ENCODE measurements at regions not wholly inside any gene's neighbourhood (a gene's known extent, or its start where the extent isn't known, plus 50 kb on each side); places are given as distances from the start of the nearest gene placed in this dataset.
"Not testable (repeated sequence)": the region's sequence is repeated elsewhere in the genome, so short reads cannot be mapped to it uniquely, and the experiment has no call there.

DNA sequence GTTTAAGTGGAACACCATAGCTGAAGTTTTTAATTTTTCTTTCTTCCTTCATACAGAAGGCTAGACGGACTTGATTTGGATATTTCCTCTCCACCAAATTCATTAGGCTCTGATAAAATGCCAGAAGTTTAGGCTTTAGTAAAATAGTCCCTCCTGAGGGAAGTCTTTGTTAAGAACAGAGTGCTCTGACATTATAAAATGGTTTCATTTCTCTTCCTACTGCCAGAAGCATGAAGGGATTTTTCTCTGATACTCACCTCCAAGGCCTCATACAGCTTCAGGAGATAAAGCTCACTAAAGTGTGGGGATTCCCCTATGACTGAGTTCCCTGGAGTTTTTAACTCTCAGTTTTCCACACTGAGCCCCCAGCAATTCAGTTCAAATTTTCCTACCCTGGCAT, 1489.6 kb downstream of the REEP3 start:
- no peak for DNase-seq (ENCODE audit: low read depth, low spot score)

DNA sequence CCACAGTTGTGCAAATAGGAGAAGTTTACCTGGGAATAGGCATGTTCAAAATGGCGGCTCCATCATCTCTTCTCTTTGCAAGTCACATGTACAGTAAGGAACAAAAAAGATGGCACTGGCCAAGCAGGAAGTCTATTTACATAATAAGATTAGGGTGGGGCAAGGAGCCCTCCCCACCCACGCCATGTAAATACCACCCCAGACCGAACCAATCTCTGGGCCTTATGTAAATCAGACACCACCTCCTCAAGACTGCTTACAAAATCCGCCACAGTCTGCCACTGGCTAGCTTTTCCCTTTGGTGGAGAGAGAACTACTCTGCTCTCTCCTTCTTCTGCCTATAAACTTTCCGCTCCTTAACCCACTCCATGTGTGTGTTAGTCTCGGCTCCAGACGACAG, 1496.3 kb downstream of the REEP3 start:
- no peak for DNase-seq (ENCODE audit: low read depth, low spot score)

DNA sequence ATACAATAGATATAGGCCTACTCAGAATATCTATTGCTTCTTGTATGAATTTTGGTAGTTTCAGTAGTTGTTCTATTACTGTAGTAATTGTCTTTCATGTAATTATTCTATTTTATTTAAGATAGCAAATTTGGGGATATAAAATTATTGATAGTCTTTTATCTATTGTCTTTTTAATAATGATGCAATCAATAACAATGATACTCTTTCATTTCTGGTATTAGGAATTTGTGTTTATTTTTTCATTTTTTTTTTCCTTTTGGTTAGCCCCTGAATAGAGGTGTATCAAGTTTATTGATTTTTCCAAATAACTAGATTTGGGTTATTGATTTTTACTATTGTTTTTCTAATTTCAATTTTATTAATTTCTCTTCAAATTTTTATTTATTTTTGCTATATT, 1503.7 kb downstream of the REEP3 start:
- no peak for DNase-seq (ENCODE audit: low read depth, low spot score)

DNA sequence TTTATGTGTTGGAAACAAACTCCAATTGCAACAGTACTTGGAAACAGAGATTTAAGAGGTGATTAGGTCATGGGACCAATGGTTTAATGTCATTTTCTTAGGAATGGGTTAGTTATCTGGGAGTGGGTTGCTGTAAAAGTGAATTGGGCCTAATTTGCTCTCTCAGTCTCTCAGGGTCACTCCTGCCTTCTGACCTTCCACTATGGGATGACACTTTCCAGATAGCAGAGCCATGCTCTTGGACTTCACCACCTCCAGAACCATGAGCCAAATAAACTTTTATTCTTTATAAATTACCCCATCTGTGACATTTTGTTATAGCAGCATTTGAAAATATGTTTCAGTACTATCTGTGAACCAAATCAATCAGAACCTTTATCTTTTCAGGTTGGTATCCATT, 1509.1 kb downstream of the REEP3 start:
- DNase-seq (ENCODE audit: low read depth, low spot score), result no peak

DNA sequence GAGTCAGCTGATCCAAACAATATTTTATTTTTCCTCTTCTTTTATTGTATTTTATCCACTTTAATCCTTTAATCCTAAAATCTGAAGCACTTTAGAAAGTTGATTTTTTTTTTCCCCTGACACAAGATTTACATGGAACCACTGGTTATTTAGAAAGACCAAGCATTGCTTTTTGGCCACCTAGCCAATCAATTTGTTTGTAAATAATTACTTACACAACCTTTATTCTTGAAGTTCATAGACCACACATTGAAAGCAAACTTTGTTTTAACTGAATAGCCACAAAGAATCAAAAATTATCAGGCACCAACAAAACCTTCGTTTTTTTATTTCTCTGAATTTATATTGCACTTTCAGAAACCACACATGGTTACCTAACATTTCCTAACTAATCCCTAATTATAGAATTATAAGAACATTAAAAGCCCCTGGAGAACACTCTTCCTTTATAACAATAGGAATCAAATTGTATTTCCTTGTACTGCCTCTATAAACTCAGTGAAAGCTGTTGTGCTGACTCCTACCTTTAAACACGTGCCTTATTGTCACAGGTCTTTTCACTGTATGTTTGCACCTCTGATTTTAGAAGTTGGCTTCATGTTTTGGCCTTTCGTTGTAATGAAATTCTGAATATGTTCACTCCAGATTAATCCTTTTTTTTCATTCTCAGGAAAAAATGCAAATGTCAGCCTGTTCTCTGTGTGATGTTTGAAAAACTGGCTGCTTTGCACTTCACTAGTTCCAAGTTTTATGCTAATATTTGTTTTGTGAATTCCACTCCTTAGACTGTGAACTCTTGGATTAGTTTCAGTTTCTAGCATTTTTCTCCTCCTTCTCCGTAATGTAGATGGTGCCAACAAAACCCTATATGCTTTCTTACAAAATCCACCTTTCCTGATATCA, 1511.9 kb downstream of the REEP3 start:
- DNase-seq (ENCODE audit: low read depth, low spot score), result no peak

DNA sequence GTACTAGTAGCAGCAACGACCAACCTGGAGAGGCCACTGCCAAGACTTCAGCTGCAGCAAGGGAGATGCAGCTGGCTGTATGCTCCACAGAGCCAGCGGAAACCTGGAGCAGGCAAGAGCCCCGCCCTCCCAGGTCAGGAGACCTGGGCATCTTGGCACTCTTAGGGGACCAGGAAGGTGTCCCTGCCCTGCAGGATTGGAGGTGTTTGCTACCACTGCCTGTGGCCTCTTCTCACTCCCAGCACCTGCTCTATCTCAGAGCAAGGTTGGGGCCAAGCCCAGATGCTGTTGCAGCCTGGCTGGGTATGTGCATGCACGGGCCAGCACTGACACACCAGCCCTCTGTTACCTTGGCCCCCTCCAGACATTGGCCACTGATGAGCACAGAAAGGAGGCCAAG, 1512.8 kb downstream of the REEP3 start:
- no peak for DNase-seq (ENCODE audit: low read depth, low spot score)

DNA sequence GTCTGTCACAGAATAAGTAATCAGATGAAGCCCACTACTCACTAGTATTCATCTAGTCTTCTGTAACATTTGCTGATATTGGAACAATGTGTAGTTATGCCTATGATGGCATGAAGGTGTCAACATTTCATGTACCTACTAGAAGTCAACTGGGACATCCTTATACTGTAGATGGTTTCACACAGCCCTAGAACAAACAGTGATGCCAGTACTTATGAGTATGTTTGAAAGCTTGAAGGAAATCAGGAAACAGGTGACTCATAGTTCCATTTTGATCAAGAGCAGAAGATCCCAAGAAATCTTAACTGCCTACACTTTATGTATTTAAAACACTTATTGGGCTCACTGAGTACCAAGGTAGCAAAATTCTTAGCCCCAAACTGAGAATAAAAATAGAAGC, 1519.6 kb downstream of the REEP3 start:
- no peak for DNase-seq (ENCODE audit: low read depth, low spot score)

DNA sequence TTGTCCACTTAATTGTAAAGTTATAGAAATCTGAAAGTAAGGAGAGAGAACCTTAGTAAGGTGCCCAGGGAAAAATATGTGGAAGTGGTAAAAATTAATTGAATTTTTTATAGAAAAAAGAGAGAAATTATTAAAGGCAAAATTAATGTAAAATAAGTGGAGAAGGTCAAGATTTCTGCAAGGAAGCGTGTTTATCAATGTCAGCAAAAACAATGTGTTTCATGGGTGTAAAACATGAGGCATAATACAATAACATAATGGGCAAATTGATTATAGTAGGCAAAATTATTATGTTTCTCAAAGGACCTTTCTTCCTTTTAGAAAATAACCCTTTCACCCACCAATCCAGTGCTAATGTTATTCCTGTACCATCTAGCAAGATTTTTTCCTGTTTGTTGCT, 1520.1 kb downstream of the REEP3 start:
- no peak for DNase-seq (ENCODE audit: low read depth, low spot score)

DNA sequence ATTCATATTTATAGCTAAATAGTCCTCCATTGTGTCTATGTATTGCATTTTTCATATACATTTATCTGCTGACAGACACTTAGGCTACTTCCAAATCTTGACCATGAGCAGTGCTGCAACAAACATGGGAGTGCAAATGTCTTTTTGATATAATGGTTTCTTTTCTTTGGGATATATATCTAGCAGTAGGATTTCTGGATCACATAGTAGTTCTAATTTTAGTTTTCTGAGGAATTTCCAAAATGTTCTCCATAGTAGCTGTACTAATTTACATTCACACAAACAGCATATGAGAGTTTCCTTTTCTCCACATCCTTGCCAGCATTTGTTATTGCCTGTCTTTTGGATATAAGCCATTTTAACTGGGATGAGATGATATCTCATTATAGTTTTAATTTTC, 1521.3 kb downstream of the REEP3 start:
- DNase-seq (ENCODE audit: low read depth, low spot score), result no peak

DNA sequence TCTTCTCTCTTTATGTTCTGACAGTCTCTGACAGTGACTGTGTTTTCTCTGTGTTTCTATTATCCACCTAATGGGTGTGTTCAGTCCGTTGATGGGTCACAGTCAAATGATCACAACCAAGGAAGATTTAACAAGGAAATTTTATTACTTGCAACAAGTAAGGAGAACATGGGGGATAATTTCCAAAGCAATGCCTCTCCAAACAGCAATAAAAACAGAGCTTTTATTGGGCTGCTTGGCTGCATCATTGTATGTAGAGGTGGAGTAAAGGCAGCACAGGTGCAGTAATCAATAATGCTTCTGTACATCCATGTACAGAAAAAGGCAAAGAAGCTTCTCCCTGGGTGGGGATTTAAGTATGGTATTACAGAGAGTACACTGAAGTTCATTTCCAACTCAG, 1525.6 kb downstream of the REEP3 start:
- DNase-seq (ENCODE audit: low read depth, low spot score), result no peak

DNA sequence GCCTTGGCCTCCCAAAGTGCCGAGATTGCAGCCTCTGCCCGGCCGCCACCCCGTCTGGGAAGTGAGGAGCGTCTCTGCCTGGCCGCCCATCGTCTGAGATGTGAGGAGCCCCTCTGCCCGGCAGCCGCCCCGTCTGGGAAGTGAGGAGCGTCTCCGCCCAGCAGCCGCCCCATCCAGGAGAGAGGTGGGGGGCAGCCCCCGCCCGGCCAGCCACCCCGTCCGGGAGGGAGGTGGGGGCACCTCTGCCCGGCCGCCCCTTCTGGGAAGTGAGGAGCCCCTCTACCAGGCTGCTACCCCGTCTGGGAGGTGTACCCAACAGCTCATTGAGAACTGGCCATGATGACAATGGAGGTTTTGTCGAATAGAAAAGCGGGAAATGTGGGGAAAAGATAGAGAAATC, 1530.9 kb downstream of the REEP3 start:
- not testable (repeated sequence) for DNase-seq (ENCODE audit: low read depth, low spot score)

DNA sequence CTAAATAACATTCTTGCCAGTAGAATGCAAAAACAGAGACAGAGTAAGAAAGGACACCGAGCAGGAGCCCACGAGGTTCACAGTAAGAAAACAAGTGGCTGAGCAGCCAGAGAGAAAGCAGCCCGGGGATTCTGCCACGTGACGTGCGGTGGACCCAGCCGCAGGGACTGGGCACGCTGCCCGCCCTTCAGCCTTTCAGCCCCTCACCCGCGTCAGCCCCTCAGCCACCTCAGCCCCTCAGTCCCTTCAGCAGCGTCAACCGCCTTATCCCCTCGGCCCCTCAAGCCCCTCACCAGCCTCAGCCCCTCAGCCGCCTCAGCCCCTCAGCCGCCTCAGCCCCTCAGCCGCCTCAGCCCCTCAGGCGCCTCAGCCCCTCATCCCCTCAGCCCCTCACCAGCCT, 1532.2 kb downstream of the REEP3 start:
- DNase-seq (ENCODE audit: low read depth, low spot score), result not testable (repeated sequence)

DNA sequence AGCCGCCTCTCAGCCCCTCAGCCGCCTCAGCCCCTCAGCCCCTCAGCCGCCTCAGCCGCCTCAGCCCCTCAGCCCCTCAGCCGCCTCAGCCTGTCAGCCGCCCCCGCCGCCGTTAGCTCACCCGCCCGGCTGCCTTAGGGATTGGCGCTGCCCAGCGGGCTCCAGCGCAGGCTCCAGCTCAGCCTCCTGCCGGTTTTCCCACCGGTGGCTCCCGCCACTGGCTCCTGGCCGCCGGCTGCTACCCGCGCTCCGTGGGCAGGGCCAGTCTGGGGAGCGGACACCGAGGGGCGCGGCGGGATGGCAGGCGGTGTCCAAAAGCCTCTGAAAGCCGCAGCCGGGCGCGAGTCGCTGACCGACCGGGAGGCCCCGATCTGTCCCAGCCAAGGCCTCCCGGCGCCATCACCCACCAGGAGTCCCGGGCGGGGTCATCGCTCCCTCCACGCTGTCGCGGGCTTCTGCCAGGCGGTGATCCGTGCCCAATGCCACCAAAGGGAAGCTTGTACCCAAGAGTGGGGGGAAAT, 1532.7 kb downstream of the REEP3 start:
- DNase-seq (ENCODE audit: low read depth, low spot score), result not testable (repeated sequence)

DNA sequence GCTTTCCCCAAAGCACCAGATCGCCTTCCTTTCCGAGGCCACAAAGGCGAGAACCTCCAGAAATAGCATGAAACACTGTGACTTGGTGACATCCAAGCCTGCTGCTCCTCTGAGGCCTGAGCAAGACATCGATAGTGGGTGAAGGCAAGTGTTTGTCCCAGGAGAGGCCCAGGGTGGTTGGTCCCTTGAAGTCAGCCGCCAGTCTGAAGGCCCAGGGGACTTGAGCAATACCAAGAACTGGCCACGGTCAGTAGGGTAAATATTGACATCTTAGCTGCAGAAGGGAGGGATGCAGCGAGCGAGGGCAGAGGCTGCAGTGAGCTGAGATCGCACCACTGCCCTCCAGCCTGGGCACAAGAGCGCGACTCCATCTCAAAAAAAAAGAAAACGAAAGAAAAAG, 1533.5 kb downstream of the REEP3 start:
- not testable (repeated sequence) for DNase-seq (ENCODE audit: low read depth, low spot score)

DNA sequence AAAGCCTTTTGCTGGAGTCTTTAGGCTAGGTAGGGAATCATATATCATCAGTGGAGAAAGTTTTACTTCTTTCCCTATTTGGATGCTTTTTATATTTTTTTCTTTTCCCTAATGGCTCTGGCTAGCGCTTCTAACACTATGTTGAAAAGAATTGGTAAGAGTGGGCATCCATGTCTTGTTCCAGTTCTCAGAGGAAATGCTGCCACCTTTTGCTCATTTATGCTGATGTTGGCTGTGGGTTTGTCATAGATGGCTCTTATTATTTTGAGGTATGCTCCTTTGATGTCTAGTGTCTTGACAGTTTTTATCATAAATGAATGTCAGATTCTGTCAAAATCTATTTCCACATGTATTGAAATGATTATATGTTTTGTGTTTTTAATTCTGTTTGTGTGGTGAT, 1544.1 kb downstream of the REEP3 start:
- DNase-seq (ENCODE audit: low read depth, low spot score), result no peak

DNA sequence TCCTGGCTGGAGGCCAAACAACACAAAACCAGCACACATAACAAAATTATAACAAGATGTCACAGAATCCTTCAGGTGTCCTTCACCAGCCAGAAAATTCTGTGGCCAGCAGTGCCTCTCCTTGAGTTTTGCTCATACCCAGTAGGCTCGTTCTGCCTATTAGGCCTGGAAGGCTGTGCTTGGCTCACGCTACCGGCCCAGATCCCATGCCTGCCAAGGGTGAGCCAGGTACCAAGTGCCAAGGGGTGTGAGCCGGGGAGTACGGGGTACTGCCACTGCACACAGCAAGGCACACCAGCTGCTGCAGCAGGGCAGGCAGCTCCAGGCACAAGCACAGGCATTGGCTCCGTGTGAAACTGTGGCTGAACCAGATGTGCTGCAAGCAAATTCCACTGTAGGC, 1562.0 kb downstream of the REEP3 start:
- DNase-seq (ENCODE audit: low read depth, low spot score), result no peak

DNA sequence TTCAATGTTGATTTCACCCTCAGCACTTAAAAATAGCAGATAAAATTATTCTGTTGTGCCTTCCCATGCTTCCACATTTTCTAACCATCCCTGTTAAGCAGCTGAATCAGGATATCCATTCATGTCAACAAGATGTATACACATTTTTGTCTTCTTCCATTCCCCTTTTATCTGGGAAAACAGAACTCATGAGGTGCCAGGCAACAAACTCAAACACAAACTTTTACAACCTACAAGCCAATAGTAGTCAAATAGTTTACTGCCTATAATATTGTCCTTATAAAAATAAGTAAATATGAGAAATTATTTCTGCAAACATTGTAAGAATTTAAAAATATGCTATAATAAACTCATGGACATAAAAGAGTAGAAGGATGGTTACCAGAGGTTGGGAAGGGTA, 1569.8 kb downstream of the REEP3 start:
- no peak for DNase-seq (ENCODE audit: low read depth, low spot score)

DNA sequence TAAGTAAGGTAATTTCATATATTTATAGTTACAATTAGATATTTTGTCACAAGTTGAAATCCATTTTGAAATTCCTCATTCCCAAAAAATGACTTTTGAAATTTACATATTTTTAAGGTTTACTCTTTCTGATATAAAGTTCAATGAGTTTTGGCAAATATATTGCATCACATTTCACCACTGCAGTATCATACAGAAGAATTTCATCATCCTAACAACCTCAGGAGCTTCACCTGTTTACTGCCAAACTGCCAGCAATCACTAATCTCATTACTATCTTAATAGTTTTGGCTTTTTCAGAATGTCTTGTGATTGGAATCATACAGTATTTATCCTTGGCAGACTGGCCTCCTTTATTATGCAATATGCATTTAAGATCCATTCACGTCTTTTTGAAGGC, 1578.9 kb downstream of the REEP3 start:
- no peak for DNase-seq (ENCODE audit: low read depth, low spot score)

DNA sequence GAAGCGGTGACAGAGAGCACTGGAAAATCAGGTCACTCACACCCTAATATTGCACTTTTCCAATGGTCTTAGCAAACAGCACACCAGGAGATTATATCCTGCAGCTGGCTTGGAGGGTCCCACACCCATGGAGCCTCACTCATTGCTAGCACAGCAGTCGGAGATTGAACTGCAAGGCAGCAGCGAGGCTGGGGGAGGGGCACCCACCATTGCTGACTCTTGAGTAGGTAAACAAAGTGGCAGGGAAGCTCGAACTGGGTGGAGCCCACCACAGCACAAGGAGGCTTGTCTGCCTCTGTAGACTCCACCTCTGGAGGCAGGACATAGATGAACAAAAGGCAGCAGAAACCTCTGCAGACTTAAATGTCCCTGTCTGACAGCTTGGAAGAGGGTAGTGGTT, 1579.7 kb downstream of the REEP3 start:
- DNase-seq (ENCODE audit: low read depth, low spot score), result not testable (repeated sequence)

DNA sequence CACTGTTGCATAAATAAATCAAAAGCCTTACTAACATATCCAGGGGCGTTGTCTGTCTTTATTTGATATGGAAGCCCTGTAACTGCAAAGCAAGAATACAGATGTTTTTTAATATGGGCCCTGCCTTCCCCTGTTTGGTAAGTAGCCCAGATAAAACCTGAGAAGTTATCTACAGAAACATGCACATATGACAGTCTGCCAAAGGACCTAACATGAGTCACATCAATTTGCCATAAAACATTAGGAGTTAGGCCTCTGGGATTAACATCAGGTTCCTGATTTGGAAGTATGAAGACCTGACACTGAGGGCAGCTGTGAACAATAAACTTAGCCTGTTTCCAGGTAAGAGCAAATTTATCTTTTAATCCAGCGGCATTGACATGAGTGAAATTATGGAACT, 1588.8 kb downstream of the REEP3 start:
- DNase-seq (ENCODE audit: low read depth, low spot score), result no peak

DNA sequence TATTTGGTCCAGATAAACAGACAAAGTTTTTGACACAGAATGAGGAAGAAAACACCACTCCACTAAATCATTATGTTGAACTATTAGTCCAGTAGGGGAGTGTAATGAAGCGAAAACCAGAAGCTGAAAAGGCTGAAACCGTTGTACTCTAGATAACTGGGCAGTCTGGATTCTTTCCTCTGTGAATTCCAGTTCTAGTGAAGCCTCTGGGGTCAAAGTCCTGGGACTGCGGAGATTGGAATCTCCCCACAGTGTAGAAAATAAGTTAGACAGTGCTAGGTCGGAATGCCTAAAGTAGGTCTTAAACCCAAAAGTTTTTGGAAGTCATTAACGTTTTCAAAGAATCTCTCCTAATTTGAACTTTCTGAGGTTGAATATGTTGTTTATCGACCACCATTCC, 1589.9 kb downstream of the REEP3 start:
- not testable (repeated sequence) for DNase-seq (ENCODE audit: low read depth, low spot score)

DNA sequence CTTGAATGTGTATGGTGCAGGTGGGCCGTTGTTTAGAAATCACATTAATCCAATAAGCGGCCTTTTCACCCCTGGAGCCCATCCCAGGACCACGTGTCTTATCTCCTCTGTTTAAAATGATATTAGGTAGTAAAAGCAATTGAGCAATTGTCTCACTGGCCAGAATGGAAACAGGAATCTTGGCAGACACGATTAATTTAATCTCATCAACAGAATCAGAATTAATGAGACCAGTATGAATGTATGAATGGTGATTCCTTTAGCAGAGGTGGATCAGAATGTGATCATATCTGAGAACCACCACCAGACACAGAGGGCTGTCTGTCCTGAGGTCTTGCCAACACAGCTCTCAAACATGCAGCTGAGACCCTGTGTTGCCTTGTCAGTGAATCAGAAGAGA, 1591.4 kb downstream of the REEP3 start:
- no peak for DNase-seq (ENCODE audit: low read depth, low spot score)

DNA sequence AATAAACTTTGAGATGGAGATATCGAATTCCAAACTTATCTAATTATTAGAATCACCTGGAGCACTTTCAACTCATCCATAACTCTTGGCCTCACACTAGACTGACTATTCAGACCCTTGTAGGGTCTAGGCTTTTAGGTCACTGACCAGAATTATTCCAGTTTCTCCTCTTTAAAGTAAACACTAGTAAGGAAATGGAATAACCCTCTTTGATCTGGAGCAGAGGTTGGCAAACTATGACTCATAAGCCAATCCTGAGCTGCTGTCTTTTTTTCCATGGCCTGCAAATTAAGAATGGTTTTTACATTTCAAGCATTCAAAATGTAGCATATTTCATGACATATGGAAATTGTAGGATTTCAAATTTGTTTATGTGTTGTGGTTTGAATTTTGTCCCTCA, 1601.9 kb downstream of the REEP3 start:
- no peak for DNase-seq (ENCODE audit: low read depth, low spot score)

DNA sequence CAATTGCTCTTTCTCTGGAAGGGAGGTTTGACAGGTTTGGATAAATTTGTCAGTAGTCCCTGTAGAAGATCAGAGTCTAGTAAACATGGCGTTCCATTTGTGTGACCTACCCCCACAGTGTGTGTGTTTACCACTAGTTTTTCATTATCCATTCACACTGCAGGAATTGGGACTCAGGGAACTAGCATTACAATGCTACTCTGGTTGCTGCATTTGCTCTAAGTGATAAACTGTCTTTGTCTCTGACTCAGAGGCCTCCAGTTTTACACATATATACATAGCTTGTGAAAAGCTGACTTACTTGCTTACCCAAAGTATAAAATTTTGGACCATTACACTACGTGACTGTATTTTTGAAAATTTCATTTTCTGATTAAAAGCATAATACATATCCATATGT, 1604.0 kb downstream of the REEP3 start:
- DNase-seq (ENCODE audit: low read depth, low spot score), result no peak
